Brain microvascular endothelial cell (primary cell): ENCODE measurements at regions not wholly inside any gene's neighbourhood (a gene's known extent, or its start where the extent isn't known, plus 50 kb on each side); places are given as distances from the start of the nearest gene placed in this dataset.
"Not testable (repeated sequence)": the region's sequence is repeated elsewhere in the genome, so short reads cannot be mapped to it uniquely, and the experiment has no call there.

Source experiments
- DNase-seq: peaks from one replicate; pipeline ENCODE4 v3.0.0-alpha.2; 2020
- H3K27ac ChIP-seq: fragments of 250-450 bp; sonication (Bioruptor Pico); 2 replicates; pipeline ENCODE4 v1.5.1; 2020; ENCODE audit warnings: mild to moderate bottlenecking, moderate library complexity
- H3K27me3 ChIP-seq: fragments of 250-450 bp; sonication (Bioruptor Pico); replicated peaks from 2 replicates; pipeline ENCODE4 v1.5.1; 2020; ENCODE audit warnings: mild to moderate bottlenecking
- H3K36me3 ChIP-seq: fragments of 250-450 bp; sonication (Bioruptor Pico); replicated peaks from 2 replicates; pipeline ENCODE4 v1.5.1; 2020; ENCODE audit warnings: mild to moderate bottlenecking
- H3K4me3 ChIP-seq: 2 replicates; pipeline ENCODE4 v1.5.1; 2011; ENCODE audit warnings: low read depth, mild to moderate bottlenecking, control low read depth, low read length, moderate library complexity
- in situ Hi-C: cut with HindIII; loops from 2 replicates; pipeline ENCODE4 v1.10.0; 2017; ENCODE audit warnings: low sequenced_read_pairs, low pct_ligation_motif_present
- TF ChIP-seq, protein P1 (sequence below): IDR thresholded peaks from 2 replicates; pipeline ENCODE4 v1.5.1; 2011; ENCODE audit warnings: low read depth, mild to moderate bottlenecking, moderate library complexity, low read length, control low read depth, inconsistent platforms; ENCODE audit errors: missing control alignments

- DNase-seq: no peak
- in situ Hi-C loops: no loop called here
- Histone ChIP-seq H3K36me3 (no peaks in the 10 kb centered on the region), H3K27me3 (no peaks in the 10 kb centered on the region), H3K4me3 (no peak overlapping the region), H3K27ac (no peak overlapping the region)
- TF ChIP-seq, protein P1, sequence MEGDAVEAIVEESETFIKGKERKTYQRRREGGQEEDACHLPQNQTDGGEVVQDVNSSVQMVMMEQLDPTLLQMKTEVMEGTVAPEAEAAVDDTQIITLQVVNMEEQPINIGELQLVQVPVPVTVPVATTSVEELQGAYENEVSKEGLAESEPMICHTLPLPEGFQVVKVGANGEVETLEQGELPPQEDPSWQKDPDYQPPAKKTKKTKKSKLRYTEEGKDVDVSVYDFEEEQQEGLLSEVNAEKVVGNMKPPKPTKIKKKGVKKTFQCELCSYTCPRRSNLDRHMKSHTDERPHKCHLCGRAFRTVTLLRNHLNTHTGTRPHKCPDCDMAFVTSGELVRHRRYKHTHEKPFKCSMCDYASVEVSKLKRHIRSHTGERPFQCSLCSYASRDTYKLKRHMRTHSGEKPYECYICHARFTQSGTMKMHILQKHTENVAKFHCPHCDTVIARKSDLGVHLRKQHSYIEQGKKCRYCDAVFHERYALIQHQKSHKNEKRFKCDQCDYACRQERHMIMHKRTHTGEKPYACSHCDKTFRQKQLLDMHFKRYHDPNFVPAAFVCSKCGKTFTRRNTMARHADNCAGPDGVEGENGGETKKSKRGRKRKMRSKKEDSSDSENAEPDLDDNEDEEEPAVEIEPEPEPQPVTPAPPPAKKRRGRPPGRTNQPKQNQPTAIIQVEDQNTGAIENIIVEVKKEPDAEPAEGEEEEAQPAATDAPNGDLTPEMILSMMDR: no peak
Observed at GRCh38 chrX:38961936-38962335, 160.7 kb downstream of the MID1IP1 start.

GRCh38 chrX:38963244-38963643 lies 162.0 kb downstream of the MID1IP1 start:
- in situ Hi-C loops, H3K27me3 ChIP-seq, H3K36me3 ChIP-seq, H3K27ac ChIP-seq, H3K4me3 ChIP-seq, DNase-seq: not testable (repeated sequence)

DNA sequence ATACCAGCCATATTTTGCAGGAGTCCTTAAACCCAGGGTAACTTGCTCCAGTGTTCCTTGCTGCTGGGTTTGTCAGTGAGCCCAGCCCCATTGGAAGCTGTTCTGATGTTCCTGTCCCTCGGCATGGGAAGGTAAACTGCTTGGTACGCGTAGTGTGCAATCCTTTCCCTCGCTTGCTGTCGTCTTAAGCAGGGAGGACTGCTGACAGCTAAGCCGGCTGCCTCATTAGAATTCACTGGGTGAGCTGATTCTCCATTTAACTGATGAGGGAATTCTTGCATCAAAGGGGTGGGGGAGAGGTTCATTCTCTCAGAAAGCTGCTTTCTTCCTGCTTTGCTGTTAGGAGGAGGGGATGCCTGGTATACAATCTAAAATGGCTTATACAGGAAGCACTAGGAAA lies 164.6 kb downstream of the MID1IP1 start:
- Histone ChIP-seq H3K36me3 (no peaks in the 10 kb centered on the region), H3K4me3 (no peak overlapping the region), H3K27me3 (no peaks in the 10 kb centered on the region), H3K27ac (no peak overlapping the region)
- TF ChIP-seq, protein P1: no peak
- no peak for DNase-seq
- in situ Hi-C loops: no loop called here

DNA sequence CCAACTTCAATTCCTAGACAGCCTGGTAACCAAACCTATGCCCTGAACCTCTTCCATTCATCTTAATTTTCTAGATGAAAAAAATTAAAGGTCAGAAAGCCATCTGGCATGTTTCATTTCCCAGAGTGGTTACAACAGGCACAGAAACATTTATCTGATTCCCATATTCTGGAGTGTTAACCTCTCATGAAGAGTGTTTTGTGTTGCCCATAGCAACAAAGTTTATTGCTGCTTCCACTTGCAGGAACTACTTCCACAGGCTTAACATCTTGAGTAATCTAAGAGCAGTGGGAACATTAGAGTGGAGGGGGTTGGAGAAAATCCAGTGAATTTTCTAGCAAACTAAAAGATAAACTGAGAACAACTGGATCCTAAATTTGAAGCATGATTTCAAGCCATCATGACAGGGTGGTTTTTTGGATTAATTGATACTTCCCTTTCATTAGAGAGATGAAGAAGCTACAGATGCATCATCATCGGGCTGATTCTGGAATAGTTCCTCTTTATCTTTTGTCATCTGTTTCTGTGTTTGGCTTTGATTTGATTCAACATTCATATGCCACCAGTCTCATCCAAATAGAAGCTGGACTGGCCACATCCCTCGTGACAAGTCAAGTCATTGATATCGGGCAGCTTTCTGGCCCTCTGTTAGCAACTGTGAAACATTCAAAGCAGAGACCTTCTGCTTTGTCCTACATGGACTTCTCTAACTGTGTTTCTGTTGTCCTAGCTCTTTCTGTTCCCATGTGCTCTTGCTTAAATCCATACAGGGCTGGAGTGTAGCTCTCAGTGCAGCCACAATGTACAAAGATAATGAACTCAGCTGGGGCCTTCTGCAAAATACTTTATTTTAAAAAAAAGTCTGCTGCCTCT lies 167.3 kb downstream of the MID1IP1 start:
- DNase-seq: no peak
- H3K27ac ChIP-seq: no peak overlapping the region
- no peak overlapping the region for H3K4me3 ChIP-seq
- TF ChIP-seq, protein P1: no peak
- no peaks in the 10 kb centered on the region for H3K36me3 ChIP-seq
- in situ Hi-C loops: no loop called here
- H3K27me3 ChIP-seq: no peaks in the 10 kb centered on the region

DNA sequence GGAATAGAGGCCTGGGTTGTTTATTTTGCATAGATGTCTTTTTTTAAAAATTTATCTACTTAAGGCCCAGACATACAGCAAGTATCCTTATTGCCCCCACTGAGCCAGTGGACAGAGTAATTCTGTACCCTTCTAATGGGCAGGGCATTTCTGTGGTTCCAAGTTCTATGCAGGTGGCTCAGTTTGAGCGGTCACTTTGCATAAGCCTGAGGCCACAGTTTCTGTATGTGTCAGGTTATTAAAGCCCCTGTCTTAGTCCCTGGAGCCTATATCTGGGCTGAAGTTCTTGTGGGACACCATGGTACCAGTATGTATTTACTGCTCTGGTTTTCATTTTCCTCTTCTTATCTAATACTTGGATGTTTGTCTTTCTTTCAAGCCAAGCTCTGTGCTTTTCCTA lies 168.8 kb downstream of the MID1IP1 start:
- TF ChIP-seq, protein P1: no peak
- DNase-seq: no peak
- no peaks in the 10 kb centered on the region for H3K27me3 ChIP-seq

GRCh38 chrX:38970845-38971244 lies 169.6 kb downstream of the MID1IP1 start:
- H3K27me3 ChIP-seq: no peaks in the 10 kb centered on the region
- TF ChIP-seq, protein P1: no peak
- DNase-seq: no peak
- H3K36me3 ChIP-seq: no peaks in the 10 kb centered on the region
- no peak overlapping the region for H3K27ac ChIP-seq
- H3K4me3 ChIP-seq: no peak overlapping the region
- in situ Hi-C loops: no loop called here

More for the DNA sequence above, 168.8 kb downstream of the MID1IP1 start:
- H3K4me3 ChIP-seq: no peak overlapping the region
- no peaks in the 10 kb centered on the region for H3K36me3 ChIP-seq
- no peak overlapping the region for H3K27ac ChIP-seq
- in situ Hi-C loops: no loop called here
